Coronary artery (tissue), 2 donors: ENCODE measurements at regions not wholly inside any gene's neighbourhood (a gene's known extent, or its start where the extent isn't known, plus 50 kb on each side); places are given as distances from the start of the nearest gene placed in this dataset.

Source experiments
- DNase-seq: peaks from one replicate; pipeline ENCODE4 v3.0.0-alpha.2; 2017; ENCODE audit warnings: low spot score
- H3K27ac ChIP-seq, 2 donors: fragments of 200-600 bp; sonication (generic); one replicate each; pipeline ENCODE4 v1.5.1; 2016 to 2019
- H3K4me3 ChIP-seq: fragments of 200-600 bp; sonication (generic); 2 replicates; pipeline ENCODE4 v1.5.1; 2016; ENCODE audit warnings: mild to moderate bottlenecking, moderate library complexity
- TF ChIP-seq, protein P1 (sequence below): fragments of 200-600 bp; sonication (generic); IDR thresholded peaks from one replicate; pipeline ENCODE4 v1.5.1; 2019; ENCODE audit warnings: antibody characterized with exemption

GRCh38 chr4:188704288-188704687 lies 565.0 kb downstream of the TRIML1 start:
- TF ChIP-seq, protein P1, sequence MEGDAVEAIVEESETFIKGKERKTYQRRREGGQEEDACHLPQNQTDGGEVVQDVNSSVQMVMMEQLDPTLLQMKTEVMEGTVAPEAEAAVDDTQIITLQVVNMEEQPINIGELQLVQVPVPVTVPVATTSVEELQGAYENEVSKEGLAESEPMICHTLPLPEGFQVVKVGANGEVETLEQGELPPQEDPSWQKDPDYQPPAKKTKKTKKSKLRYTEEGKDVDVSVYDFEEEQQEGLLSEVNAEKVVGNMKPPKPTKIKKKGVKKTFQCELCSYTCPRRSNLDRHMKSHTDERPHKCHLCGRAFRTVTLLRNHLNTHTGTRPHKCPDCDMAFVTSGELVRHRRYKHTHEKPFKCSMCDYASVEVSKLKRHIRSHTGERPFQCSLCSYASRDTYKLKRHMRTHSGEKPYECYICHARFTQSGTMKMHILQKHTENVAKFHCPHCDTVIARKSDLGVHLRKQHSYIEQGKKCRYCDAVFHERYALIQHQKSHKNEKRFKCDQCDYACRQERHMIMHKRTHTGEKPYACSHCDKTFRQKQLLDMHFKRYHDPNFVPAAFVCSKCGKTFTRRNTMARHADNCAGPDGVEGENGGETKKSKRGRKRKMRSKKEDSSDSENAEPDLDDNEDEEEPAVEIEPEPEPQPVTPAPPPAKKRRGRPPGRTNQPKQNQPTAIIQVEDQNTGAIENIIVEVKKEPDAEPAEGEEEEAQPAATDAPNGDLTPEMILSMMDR, result no peak
- DNase-seq, result no peak
- Histone ChIP-seq H3K27ac (no peak overlapping the region), H3K4me3 (no peak overlapping the region)

- H3K4me3 ChIP-seq, result no peak overlapping the region
Observed at GRCh38 chr4:188707036-188707435, 567.8 kb downstream of the TRIML1 start.

GRCh38 chr4:188714501-188714900 lies 575.3 kb downstream of the TRIML1 start:
- DNase-seq, result no peak

More at GRCh38 chr4:188707036-188707435, 567.8 kb downstream of the TRIML1 start:
- TF ChIP-seq, protein P1, result no peak
- DNase-seq, result no peak
- H3K27ac ChIP-seq, result no peak overlapping the region

DNA sequence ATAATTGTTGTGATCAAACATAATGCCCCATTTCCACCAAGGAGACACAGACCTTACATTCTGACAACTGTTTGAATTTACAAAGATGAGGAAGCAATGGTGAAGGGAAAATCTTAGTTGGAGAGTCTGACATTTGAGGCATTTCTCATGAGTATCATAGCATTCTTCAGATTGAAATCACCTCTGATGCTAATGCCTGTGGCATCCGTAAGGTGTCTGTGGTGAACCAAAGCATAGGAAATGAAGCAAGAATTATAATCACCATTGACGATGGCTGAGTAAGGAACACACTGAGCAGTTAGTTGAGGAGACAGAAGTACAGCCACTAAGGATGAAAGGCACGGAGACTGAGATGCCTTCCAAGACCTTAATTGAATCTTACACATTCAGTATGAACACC lies 575.7 kb downstream of the TRIML1 start:
- no peak for DNase-seq
- Histone ChIP-seq H3K4me3 (no peak overlapping the region), H3K27ac (no peak overlapping the region)
- TF ChIP-seq, protein P1, result no peak

More at GRCh38 chr4:188714501-188714900, 575.3 kb downstream of the TRIML1 start:
- Histone ChIP-seq H3K4me3 (no peak overlapping the region), H3K27ac (no peak overlapping the region)
- TF ChIP-seq, protein P1, result no peak

- Histone ChIP-seq H3K27ac (no peak overlapping the region), H3K4me3 (no peak overlapping the region)
- TF ChIP-seq, protein P1, result no peak
- DNase-seq, result no peak
Observed at GRCh38 chr4:188717661-188718060, 578.4 kb downstream of the TRIML1 start.

- no peak for DNase-seq
- Histone ChIP-seq H3K4me3 (no peak overlapping the region), H3K27ac (no peak overlapping the region)
- TF ChIP-seq, protein P1, result no peak
Observed at GRCh38 chr4:188719794-188720193, 580.6 kb downstream of the TRIML1 start.

GRCh38 chr4:188722911-188723310 lies 583.7 kb downstream of the TRIML1 start:
- Histone ChIP-seq H3K4me3 (no peak overlapping the region), H3K27ac (no peak overlapping the region)
- DNase-seq, result no peak
- TF ChIP-seq, protein P1, result no peak
